Ovary (tissue), 3 donors: ENCODE measurements at regions not wholly inside any gene's neighbourhood (a gene's known extent, or its start where the extent isn't known, plus 50 kb on each side); places are given as distances from the start of the nearest gene placed in this dataset.

Source experiments
- CTCF ChIP-seq, 3 donors: fragments of 450-650 bp in 2 of 3; fragments of 200-600 bp in 1 of 3; IDR thresholded peaks; one replicate each; pipeline versions ENCODE4 v1.5.1 to v1.8.0; 2016 to 2022; ENCODE audit warnings: antibody characterized with exemption in 3 of 3, mild to moderate bottlenecking in 1 of 3
- EP300 ChIP-seq: sonication (generic); formaldehyde crosslinking; IDR thresholded peaks from one replicate; pipeline ENCODE4 v1.6.1; 2017; ENCODE audit warnings: antibody characterized with exemption
- POLR2A ChIP-seq: fragments of 450-650 bp; IDR thresholded peaks from one replicate; pipeline ENCODE4 v1.6.1; 2017; ENCODE audit warnings: antibody characterized with exemption, mild to moderate bottlenecking, moderate library complexity
- donor health status: DM: no; HTN: no; CAD: no.

- no peak for TF ChIP-seq CTCF (IDR thresholded peaks at IDR 0.05)
- TF ChIP-seq POLR2A: no peak
- TF ChIP-seq EP300: no peak
Observed at GRCh38 chr14:101337053-101337452, 224.2 kb upstream of the DIO3 start.
